HCEC 1CT (cell line): ENCODE measurements at regions not wholly inside any gene's neighbourhood (a gene's known extent, or its start where the extent isn't known, plus 50 kb on each side); places are given as distances from the start of the nearest gene placed in this dataset.
"Not testable (repeated sequence)": the region's sequence is repeated elsewhere in the genome, so short reads cannot be mapped to it uniquely, and the experiment has no call there.

Experiments used
- DNase-seq: peaks from one replicate; pipeline ENCODE4 v3.0.0-alpha.2; 2017

- no peak for DNase-seq
These were observed 395.7 kb upstream of the ZNF462 start for GRCh38 chr9:106467113-106467864.

- DNase-seq, result no peak
These were observed 395.2 kb upstream of the ZNF462 start for GRCh38 chr9:106467865-106468164.

- no peak for DNase-seq
These were observed 394.5 kb upstream of the ZNF462 start for GRCh38 chr9:106468431-106468830.

GRCh38 chr9:106478312-106478711 lies 384.7 kb upstream of the ZNF462 start:
- DNase-seq, result no peak

GRCh38 chr9:106478727-106479126 lies 384.2 kb upstream of the ZNF462 start:
- no peak for DNase-seq

GRCh38 chr9:106479679-106480078 lies 383.3 kb upstream of the ZNF462 start:
- DNase-seq, result no peak

- DNase-seq, result no peak
These were observed 381.9 kb upstream of the ZNF462 start for GRCh38 chr9:106481013-106481609.

- DNase-seq, result no peak
These were observed 380.2 kb upstream of the ZNF462 start for GRCh38 chr9:106482733-106483132.

GRCh38 chr9:106486685-106487084 lies 376.3 kb upstream of the ZNF462 start:
- no peak for DNase-seq

- DNase-seq, result no peak
These were observed 375.7 kb upstream of the ZNF462 start for GRCh38 chr9:106487266-106487665.

GRCh38 chr9:106492126-106492525 lies 370.8 kb upstream of the ZNF462 start:
- DNase-seq, result not testable (repeated sequence)

GRCh38 chr9:106500171-106500570 lies 362.8 kb upstream of the ZNF462 start:
- no peak for DNase-seq

- DNase-seq, result not testable (repeated sequence)
These were observed 361.8 kb upstream of the ZNF462 start for GRCh38 chr9:106501210-106501609.

GRCh38 chr9:106502930-106503329 lies 360.0 kb upstream of the ZNF462 start:
- no peak for DNase-seq

- DNase-seq, result no peak
These were observed 359.2 kb upstream of the ZNF462 start for GRCh38 chr9:106503759-106504158.

GRCh38 chr9:106526716-106527204 lies 336.2 kb upstream of the ZNF462 start:
- DNase-seq, result no peak

- no peak for DNase-seq
These were observed 334.8 kb upstream of the ZNF462 start for GRCh38 chr9:106528158-106528557.

GRCh38 chr9:106529616-106530015 lies 333.4 kb upstream of the ZNF462 start:
- DNase-seq, result no peak

GRCh38 chr9:106531491-106531890 lies 331.5 kb upstream of the ZNF462 start:
- no peak for DNase-seq

GRCh38 chr9:106532306-106533015 lies 330.5 kb upstream of the ZNF462 start:
- DNase-seq, result no peak

- DNase-seq, result no peak
These were observed 328.2 kb upstream of the ZNF462 start for GRCh38 chr9:106534800-106535199.

GRCh38 chr9:106535439-106535838 lies 327.5 kb upstream of the ZNF462 start:
- DNase-seq, result no peak

GRCh38 chr9:106557996-106558667 lies 304.8 kb upstream of the ZNF462 start:
- no peak for DNase-seq

- no peak for DNase-seq
These were observed 302.4 kb upstream of the ZNF462 start for GRCh38 chr9:106560540-106560939.
